ENCODE measurements at regions not wholly inside any gene's neighbourhood (a gene's known extent, or its start where the extent isn't known, plus 50 kb on each side); places are given as distances from the start of the nearest gene placed in this dataset.

DNA sequence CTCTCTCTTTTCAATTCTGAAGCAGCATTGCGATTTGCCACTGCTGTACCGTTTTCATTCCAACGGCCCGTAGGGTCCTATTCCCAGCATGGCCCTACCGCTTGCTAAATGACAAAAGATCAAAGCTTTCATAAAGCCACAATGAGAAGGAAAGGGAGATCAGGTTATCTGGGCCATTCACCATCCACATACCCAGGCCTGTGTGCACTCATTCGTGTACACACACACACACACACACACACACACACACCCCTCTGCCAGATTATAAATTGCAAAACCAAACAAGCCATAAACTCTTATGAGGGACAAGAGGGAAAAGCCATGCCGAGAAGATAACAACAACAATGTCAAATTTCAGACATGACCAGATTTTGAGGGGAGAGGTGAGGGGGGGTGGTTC lies 282.3 kb downstream of the BCL11A start:
- TF ChIP-seq CTCF (IDR thresholded peaks at IDR 0.05; ENCODE audit: low read depth, low read length) = no peak
- Histone ChIP-seq H3K36me3 (no peaks in the 10 kb centered on the region), H3K4me3 (ENCODE audit: low read depth, low read length) (no peak overlapping the region), H3K9me3 (no peaks in the 10 kb centered on the region), H3K27me3 (no peaks in the 10 kb centered on the region), H3K4me1 (no peaks in the 10 kb centered on the region)
- DNase-seq = no peak

DNA sequence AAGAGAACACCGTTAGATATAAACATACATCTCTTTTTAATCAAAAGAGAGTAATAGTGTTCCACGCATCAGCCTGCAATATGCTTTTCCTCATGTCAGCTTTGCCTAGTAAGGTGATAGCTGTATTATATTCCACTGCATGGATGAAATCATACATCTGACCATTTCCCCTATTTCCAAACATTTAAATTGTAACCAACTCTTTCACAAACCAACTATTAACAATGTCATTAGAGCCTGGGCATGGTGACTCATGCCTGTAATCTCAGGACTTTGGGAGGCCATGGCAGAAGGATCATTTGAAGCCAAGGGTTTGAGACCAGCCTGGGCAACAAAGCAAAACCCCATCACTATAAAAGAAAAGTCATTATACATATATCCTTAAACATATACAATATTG lies 284.8 kb downstream of the BCL11A start:
- Histone ChIP-seq H3K4me3 (ENCODE audit: low read depth, low read length) (no peak overlapping the region), H3K27me3 (no peaks in the 10 kb centered on the region), H3K4me1 (no peaks in the 10 kb centered on the region), H3K36me3 (no peaks in the 10 kb centered on the region), H3K9me3 (no peaks in the 10 kb centered on the region)
- TF ChIP-seq CTCF (IDR thresholded peaks at IDR 0.05; ENCODE audit: low read depth, low read length) = no peak
- no peak for DNase-seq

DNA sequence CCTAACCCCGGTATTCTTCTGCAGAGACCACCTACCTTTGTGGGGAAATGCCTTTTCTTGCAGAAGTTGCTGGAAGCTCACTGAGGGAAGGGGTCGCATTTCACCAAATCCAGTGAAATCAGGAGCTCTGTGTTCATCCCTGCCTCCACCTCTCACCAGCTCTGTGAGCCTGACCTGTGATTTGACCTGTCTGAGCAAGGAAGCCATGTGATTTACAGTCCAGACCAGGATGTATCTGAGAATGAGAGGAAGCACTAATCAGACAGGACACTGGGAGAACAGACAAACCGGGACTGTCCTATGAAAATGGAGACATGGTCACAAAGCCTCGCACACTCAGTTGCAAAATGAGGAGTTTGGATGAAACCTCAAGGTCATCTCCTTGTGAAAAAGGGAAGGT lies 285.4 kb downstream of the BCL11A start:
- no peaks in the 10 kb centered on the region for H3K36me3 ChIP-seq
- H3K4me1 ChIP-seq = no peaks in the 10 kb centered on the region
- TF ChIP-seq CTCF (IDR thresholded peaks at IDR 0.05; ENCODE audit: low read depth, low read length) = no peak
- no peak for DNase-seq
- no peaks in the 10 kb centered on the region for H3K27me3 ChIP-seq
- no peaks in the 10 kb centered on the region for H3K9me3 ChIP-seq
- H3K4me3 ChIP-seq (ENCODE audit: low read depth, low read length) = no peak overlapping the region

DNA sequence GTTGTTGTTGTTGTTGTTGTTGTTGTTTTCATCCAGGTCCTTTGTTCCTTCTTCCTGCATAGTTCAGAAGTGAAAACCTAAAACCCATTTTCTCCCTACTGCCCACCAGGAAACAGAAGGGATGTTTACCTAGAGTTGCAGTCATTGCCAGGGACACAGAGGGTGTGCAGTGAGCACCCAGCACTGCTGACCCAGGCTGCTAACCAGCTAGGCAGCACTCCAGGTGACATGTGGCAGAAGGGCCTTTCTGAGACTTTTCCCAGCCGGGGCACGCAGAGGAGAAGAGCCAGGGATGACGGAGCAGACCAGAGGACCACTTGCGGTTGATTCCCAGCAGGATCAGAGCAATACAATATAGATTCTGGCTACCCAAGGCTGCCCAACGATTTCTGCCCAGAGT lies 286.3 kb downstream of the BCL11A start:
- Histone ChIP-seq H3K27me3 (no peaks in the 10 kb centered on the region), H3K4me3 (ENCODE audit: low read depth, low read length) (no peak overlapping the region), H3K9me3 (no peaks in the 10 kb centered on the region), H3K4me1 (no peaks in the 10 kb centered on the region), H3K36me3 (no peaks in the 10 kb centered on the region)
- no peak for DNase-seq
- TF ChIP-seq CTCF (IDR thresholded peaks at IDR 0.05; ENCODE audit: low read depth, low read length) = no peak

DNA sequence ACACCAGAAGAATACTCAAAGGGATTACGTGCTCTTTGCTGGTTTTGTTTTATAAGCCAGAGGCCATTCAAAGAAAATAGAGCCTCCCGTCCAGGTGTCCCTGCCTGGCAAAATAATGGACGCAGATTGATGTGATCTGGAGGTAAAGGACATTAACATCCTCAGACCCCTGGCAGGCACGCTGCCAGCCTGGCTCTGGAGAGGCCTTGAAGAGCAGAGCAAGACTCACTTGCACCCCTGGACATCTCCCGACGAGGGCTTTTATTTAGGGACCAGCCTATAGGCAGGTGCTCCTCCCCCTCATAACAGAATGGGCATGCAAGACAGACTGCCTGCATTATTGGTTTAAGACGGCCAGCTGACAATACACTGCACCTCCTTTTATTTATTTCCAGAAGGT lies 291.3 kb downstream of the BCL11A start:
- DNase-seq = no peak
- no peak for TF ChIP-seq CTCF (IDR thresholded peaks at IDR 0.05; ENCODE audit: low read depth, low read length)
- Histone ChIP-seq H3K27me3 (no peaks in the 10 kb centered on the region), H3K4me1 (no peaks in the 10 kb centered on the region), H3K36me3 (no peaks in the 10 kb centered on the region), H3K9me3 (no peaks in the 10 kb centered on the region), H3K4me3 (ENCODE audit: low read depth, low read length) (no peak overlapping the region)

- no peak for DNase-seq
- TF ChIP-seq CTCF (IDR thresholded peaks at IDR 0.05; ENCODE audit: low read depth, low read length) = no peak
Observed at GRCh38 chr2:60260639-60261296, 292.7 kb downstream of the BCL11A start.

More at GRCh38 chr2:60260639-60261296, 292.7 kb downstream of the BCL11A start:
- no peaks in the 10 kb centered on the region for H3K9me3 ChIP-seq
- no peaks in the 10 kb centered on the region for H3K36me3 ChIP-seq
- H3K4me3 ChIP-seq (ENCODE audit: low read depth, low read length) = no peak overlapping the region
- no peaks in the 10 kb centered on the region for H3K4me1 ChIP-seq
- H3K27me3 ChIP-seq = no peaks in the 10 kb centered on the region

All from BE2C (cell line).